HT1080 (cell line): ENCODE measurements at regions not wholly inside any gene's neighbourhood (a gene's known extent, or its start where the extent isn't known, plus 50 kb on each side); places are given as distances from the start of the nearest gene placed in this dataset.

Experiments
- DNase-seq: peaks from one replicate; pipeline ENCODE4 v3.0.0-alpha.2; 2015; ENCODE audit warnings: low read depth

- DNase-seq = no peak
Measured at GRCh38 chr2:20539776-20540586, 93.1 kb downstream of the RHOB start.

- no peak for DNase-seq
Measured at GRCh38 chr2:20540587-20541293, 93.9 kb downstream of the RHOB start.

GRCh38 chr2:20541294-20541640 is 94.4 kb downstream of the RHOB start:
- DNase-seq = no peak

- DNase-seq = no peak
Measured at GRCh38 chr2:20541651-20542050, 94.8 kb downstream of the RHOB start.

GRCh38 chr2:20542269-20542668 is 95.4 kb downstream of the RHOB start:
- DNase-seq = no peak

GRCh38 chr2:20542746-20543468 is 96.0 kb downstream of the RHOB start:
- DNase-seq = no peak

GRCh38 chr2:20543469-20544152 is 96.7 kb downstream of the RHOB start:
- no peak for DNase-seq

- DNase-seq = no peak
Measured at GRCh38 chr2:20544153-20544747, 97.4 kb downstream of the RHOB start.

- DNase-seq = no peak
Measured at GRCh38 chr2:20549144-20549543, 101.8 kb downstream of the HS1BP3 start.

GRCh38 chr2:20549691-20550348 is 101.1 kb downstream of the HS1BP3 start:
- no peak for DNase-seq

- no peak for DNase-seq
Measured at GRCh38 chr2:20551260-20551944, 99.5 kb downstream of the HS1BP3 start.

- DNase-seq = no peak
Measured at GRCh38 chr2:20551945-20552328, 99.0 kb downstream of the HS1BP3 start.

GRCh38 chr2:20552847-20553246 is 98.1 kb downstream of the HS1BP3 start:
- DNase-seq = no peak

GRCh38 chr2:20553580-20553979 is 97.3 kb downstream of the HS1BP3 start:
- no peak for DNase-seq

- DNase-seq = no peak
Measured at GRCh38 chr2:20555954-20556353, 94.9 kb downstream of the HS1BP3 start.

- no peak for DNase-seq
Measured at GRCh38 chr2:20556756-20557155, 94.1 kb downstream of the HS1BP3 start.

- DNase-seq = no peak
Measured at GRCh38 chr2:20557226-20557625, 93.7 kb downstream of the HS1BP3 start.

- DNase-seq = no peak
Measured at GRCh38 chr2:20557635-20558034, 93.3 kb downstream of the HS1BP3 start.

- no peak for DNase-seq
Measured at GRCh38 chr2:20558391-20559150, 92.3 kb downstream of the HS1BP3 start.
